Loucy (cell line): ENCODE measurements at regions not wholly inside any gene's neighbourhood (a gene's known extent, or its start where the extent isn't known, plus 50 kb on each side); places are given as distances from the start of the nearest gene placed in this dataset.

Experiments
- H2AFZ ChIP-seq: fragments of 200-600 bp; sonication (generic); 2 replicates; pipeline ENCODE4 v1.6.0; 2016; ENCODE audit warnings: antibody characterized with exemption, mild to moderate bottlenecking, low read length, moderate library complexity
- H3F3A ChIP-seq: fragments of 200-600 bp; 2 replicates; pipeline ENCODE4 v1.6.0; 2016; ENCODE audit warnings: antibody characterized with exemption, low read depth, mild to moderate bottlenecking
- H3K27me3 ChIP-seq: fragments of 200-600 bp; sonication (generic); 2 replicates; pipeline ENCODE4 v1.6.1; 2014; ENCODE audit warnings: low read length, mild to moderate bottlenecking; ENCODE audit not compliant: insufficient read depth, poor library complexity, severe bottlenecking
- H3K36me3 ChIP-seq: fragments of 200-600 bp; sonication (generic); 2 replicates; pipeline ENCODE4 v1.6.1; 2016; ENCODE audit warnings: low read length; ENCODE audit not compliant: insufficient read depth
- H3K4me1 ChIP-seq: fragments of 200-600 bp; sonication (generic); 2 replicates; pipeline ENCODE4 v1.5.1; 2014; ENCODE audit warnings: low read length, mild to moderate bottlenecking; ENCODE audit not compliant: insufficient read depth, poor library complexity, severe bottlenecking
- H3K4me2 ChIP-seq: fragments of 200-600 bp; sonication (generic); 2 replicates; pipeline ENCODE4 v1.6.0; 2014; ENCODE audit warnings: antibody characterized with exemption, low read length, low read depth, mild to moderate bottlenecking; ENCODE audit not compliant: poor library complexity, severe bottlenecking
- H3K4me3 ChIP-seq: fragments of 200-600 bp; sonication (generic); 2 replicates; pipeline ENCODE4 v1.5.1; 2014; ENCODE audit warnings: low read length, mild to moderate bottlenecking, mixed read lengths; ENCODE audit not compliant: poor library complexity, severe bottlenecking
- H3K79me2 ChIP-seq: fragments of 200-600 bp; sonication (generic); 2 replicates; pipeline ENCODE4 v1.6.1; 2014; ENCODE audit warnings: low read length; ENCODE audit not compliant: insufficient read depth
- H3K9ac ChIP-seq: fragments of 200-600 bp; sonication (generic); 2 replicates; pipeline ENCODE4 v1.6.0; 2014; ENCODE audit warnings: mild to moderate bottlenecking, low read depth, low read length, moderate library complexity; ENCODE audit not compliant: poor library complexity, severe bottlenecking
- H3K9me2 ChIP-seq: fragments of 200-600 bp; sonication (generic); replicated peaks from 2 replicates; pipeline ENCODE4 v1.6.1; 2016; ENCODE audit warnings: low read depth, low read length, mixed read lengths
- H3K9me3 ChIP-seq: fragments of 200-600 bp; sonication (generic); 2 replicates; pipeline ENCODE4 v1.6.1; 2014; ENCODE audit warnings: mild to moderate bottlenecking, antibody characterized with exemption, low read length, low read depth; ENCODE audit not compliant: insufficient read depth
- H4K20me1 ChIP-seq: fragments of 200-600 bp; sonication (generic); 2 replicates; pipeline ENCODE4 v1.6.0; 2014; ENCODE audit warnings: antibody characterized with exemption, low read length, mild to moderate bottlenecking; ENCODE audit not compliant: insufficient read depth, poor library complexity, severe bottlenecking
- EZH2phosphoT487 ChIP-seq: fragments of 200-600 bp; IDR thresholded peaks from 2 replicates; pipeline ENCODE4 v1.6.1; 2018; ENCODE audit warnings: antibody characterized with exemption, mild to moderate bottlenecking, moderate library complexity, borderline replicate concordance
- TF ChIP-seq, protein P1 (sequence below): fragments of 200-600 bp; sonication (generic); conservative IDR thresholded peaks from 2 replicates; pipeline ENCODE4 v1.5.1; 2014; ENCODE audit warnings: mild to moderate bottlenecking, antibody characterized with exemption, low read length

- TF ChIP-seq, protein P1, sequence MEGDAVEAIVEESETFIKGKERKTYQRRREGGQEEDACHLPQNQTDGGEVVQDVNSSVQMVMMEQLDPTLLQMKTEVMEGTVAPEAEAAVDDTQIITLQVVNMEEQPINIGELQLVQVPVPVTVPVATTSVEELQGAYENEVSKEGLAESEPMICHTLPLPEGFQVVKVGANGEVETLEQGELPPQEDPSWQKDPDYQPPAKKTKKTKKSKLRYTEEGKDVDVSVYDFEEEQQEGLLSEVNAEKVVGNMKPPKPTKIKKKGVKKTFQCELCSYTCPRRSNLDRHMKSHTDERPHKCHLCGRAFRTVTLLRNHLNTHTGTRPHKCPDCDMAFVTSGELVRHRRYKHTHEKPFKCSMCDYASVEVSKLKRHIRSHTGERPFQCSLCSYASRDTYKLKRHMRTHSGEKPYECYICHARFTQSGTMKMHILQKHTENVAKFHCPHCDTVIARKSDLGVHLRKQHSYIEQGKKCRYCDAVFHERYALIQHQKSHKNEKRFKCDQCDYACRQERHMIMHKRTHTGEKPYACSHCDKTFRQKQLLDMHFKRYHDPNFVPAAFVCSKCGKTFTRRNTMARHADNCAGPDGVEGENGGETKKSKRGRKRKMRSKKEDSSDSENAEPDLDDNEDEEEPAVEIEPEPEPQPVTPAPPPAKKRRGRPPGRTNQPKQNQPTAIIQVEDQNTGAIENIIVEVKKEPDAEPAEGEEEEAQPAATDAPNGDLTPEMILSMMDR: no peak
- no peak for TF ChIP-seq EZH2phosphoT487
- H3K36me3 ChIP-seq: no peaks in the 10 kb centered on the region
- no peak overlapping the region for H3K4me3 ChIP-seq
- no peaks in the 10 kb centered on the region for H3K9me2 ChIP-seq
- H3K9me3 ChIP-seq: no peaks in the 10 kb centered on the region
- no peak overlapping the region for H3K4me2 ChIP-seq
- H3F3A ChIP-seq: no peaks in the 10 kb centered on the region
- H3K4me1 ChIP-seq: no peaks in the 10 kb centered on the region
- no peaks in the 10 kb centered on the region for H4K20me1 ChIP-seq
- no peak overlapping the region for H3K9ac ChIP-seq
- H3K27me3 ChIP-seq: no peaks in the 10 kb centered on the region
- no peak overlapping the region for H2AFZ ChIP-seq
- H3K79me2 ChIP-seq: no peaks in the 10 kb centered on the region
Measured at GRCh38 chr16:86765389-86766026, 187.2 kb downstream of the FOXL1 start.

DNA sequence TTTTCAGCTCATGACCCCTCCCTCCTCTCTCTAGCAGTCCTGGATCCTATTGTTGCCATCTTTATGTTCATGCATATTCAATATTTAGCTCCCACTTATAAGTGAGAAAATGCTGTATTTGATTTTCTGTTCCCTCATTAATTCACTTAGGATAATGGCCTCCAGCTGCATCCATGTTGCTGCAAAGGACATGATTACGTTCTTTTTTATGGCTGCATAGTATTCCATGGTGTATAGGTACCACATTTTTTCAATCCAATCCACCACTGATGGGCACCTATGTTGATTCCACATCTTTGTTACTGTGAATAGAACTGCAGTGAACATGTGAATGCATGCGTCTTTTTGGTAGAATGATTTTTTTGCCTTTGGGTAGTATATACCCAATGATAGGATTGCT lies 188.4 kb downstream of the FOXL1 start:
- H2AFZ ChIP-seq: no peak overlapping the region
- TF ChIP-seq, protein P1: no peak
- no peak for TF ChIP-seq EZH2phosphoT487
- no peaks in the 10 kb centered on the region for H3K27me3 ChIP-seq
- no peak overlapping the region for H3K4me2 ChIP-seq
- H3K9me2 ChIP-seq: no peaks in the 10 kb centered on the region
- no peaks in the 10 kb centered on the region for H4K20me1 ChIP-seq
- H3K4me3 ChIP-seq: no peak overlapping the region
- H3K9ac ChIP-seq: no peak overlapping the region
- no peaks in the 10 kb centered on the region for H3K4me1 ChIP-seq
- H3K36me3 ChIP-seq: no peaks in the 10 kb centered on the region
- no peaks in the 10 kb centered on the region for H3K9me3 ChIP-seq
- H3K79me2 ChIP-seq: no peaks in the 10 kb centered on the region
- H3F3A ChIP-seq: no peaks in the 10 kb centered on the region

GRCh38 chr16:86768228-86768791 lies 190.0 kb downstream of the FOXL1 start:
- TF ChIP-seq EZH2phosphoT487: no peak
- TF ChIP-seq, protein P1: no peak
- no peaks in the 10 kb centered on the region for H4K20me1 ChIP-seq
- no peaks in the 10 kb centered on the region for H3K9me3 ChIP-seq
- no peak overlapping the region for H3K4me3 ChIP-seq
- no peaks in the 10 kb centered on the region for H3K27me3 ChIP-seq
- no peak overlapping the region for H3K4me2 ChIP-seq
- no peaks in the 10 kb centered on the region for H3K4me1 ChIP-seq
- H3K9me2 ChIP-seq: no peaks in the 10 kb centered on the region
- H3F3A ChIP-seq: no peaks in the 10 kb centered on the region
- no peak overlapping the region for H2AFZ ChIP-seq
- no peak overlapping the region for H3K9ac ChIP-seq
- no peaks in the 10 kb centered on the region for H3K36me3 ChIP-seq
- H3K79me2 ChIP-seq: no peaks in the 10 kb centered on the region
